ENCODE measurements at regions not wholly inside any gene's neighbourhood (a gene's known extent, or its start where the extent isn't known, plus 50 kb on each side); places are given as distances from the start of the nearest gene placed in this dataset.
"Not testable (repeated sequence)": the region's sequence is repeated elsewhere in the genome, so short reads cannot be mapped to it uniquely, and the experiment has no call there.

- TF ChIP-seq, protein P1, sequence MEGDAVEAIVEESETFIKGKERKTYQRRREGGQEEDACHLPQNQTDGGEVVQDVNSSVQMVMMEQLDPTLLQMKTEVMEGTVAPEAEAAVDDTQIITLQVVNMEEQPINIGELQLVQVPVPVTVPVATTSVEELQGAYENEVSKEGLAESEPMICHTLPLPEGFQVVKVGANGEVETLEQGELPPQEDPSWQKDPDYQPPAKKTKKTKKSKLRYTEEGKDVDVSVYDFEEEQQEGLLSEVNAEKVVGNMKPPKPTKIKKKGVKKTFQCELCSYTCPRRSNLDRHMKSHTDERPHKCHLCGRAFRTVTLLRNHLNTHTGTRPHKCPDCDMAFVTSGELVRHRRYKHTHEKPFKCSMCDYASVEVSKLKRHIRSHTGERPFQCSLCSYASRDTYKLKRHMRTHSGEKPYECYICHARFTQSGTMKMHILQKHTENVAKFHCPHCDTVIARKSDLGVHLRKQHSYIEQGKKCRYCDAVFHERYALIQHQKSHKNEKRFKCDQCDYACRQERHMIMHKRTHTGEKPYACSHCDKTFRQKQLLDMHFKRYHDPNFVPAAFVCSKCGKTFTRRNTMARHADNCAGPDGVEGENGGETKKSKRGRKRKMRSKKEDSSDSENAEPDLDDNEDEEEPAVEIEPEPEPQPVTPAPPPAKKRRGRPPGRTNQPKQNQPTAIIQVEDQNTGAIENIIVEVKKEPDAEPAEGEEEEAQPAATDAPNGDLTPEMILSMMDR (IDR thresholded peaks at IDR 0.05; ENCODE audit: extremely low read depth, low read depth, low read length): no peak
- H3K4me3 ChIP-seq (ENCODE audit: insufficient read depth, low read length): no peak overlapping the region
- H3K36me3 ChIP-seq (ENCODE audit: insufficient read depth, low read length): no peaks in the 10 kb centered on the region
- H3K4me2 ChIP-seq (ENCODE audit: insufficient read depth, low read length): no peak overlapping the region
- H2AFZ ChIP-seq (ENCODE audit: low read length): peak overlapping the region; percentile 57
- H3K27me3 ChIP-seq (ENCODE audit: insufficient read depth, low read length): no peaks in the 10 kb centered on the region
- H3K4me1 ChIP-seq (ENCODE audit: insufficient read depth, low read length): peaks cover 16% of the 10 kb centered on the region
- H3K9me3 ChIP-seq (ENCODE audit: low read depth, low read length): no peaks in the 10 kb centered on the region
- no peak for DNase-seq (ENCODE audit: insufficient read length, low spot score, missing footprints)
- peak overlapping the region; percentile 59 for H3K27ac ChIP-seq (ENCODE audit: low read depth, low read length)
- H4K20me1 ChIP-seq (ENCODE audit: insufficient read depth, low read length): no peaks in the 10 kb centered on the region
- no peaks in the 10 kb centered on the region for H3K79me2 ChIP-seq (ENCODE audit: insufficient read depth, low read length)
Observed at GRCh38 chr7:46058086-46058823, 137.2 kb upstream of the IGFBP3 start.

- H3K36me3 ChIP-seq (ENCODE audit: insufficient read depth, low read length): no peaks in the 10 kb centered on the region
- no peaks in the 10 kb centered on the region for H4K20me1 ChIP-seq (ENCODE audit: insufficient read depth, low read length)
- no peak for DNase-seq (ENCODE audit: insufficient read length, low spot score, missing footprints)
- TF ChIP-seq, protein P1 (IDR thresholded peaks at IDR 0.05; ENCODE audit: extremely low read depth, low read depth, low read length): no peak
- H3K4me1 ChIP-seq (ENCODE audit: insufficient read depth, low read length): peaks cover 16% of the 10 kb centered on the region
- H3K27me3 ChIP-seq (ENCODE audit: insufficient read depth, low read length): no peaks in the 10 kb centered on the region
- H3K27ac ChIP-seq (ENCODE audit: low read depth, low read length): no peak overlapping the region
- H2AFZ ChIP-seq (ENCODE audit: low read length): peak overlapping the region; percentile 6
- H3K4me2 ChIP-seq (ENCODE audit: insufficient read depth, low read length): no peak overlapping the region
- H3K79me2 ChIP-seq (ENCODE audit: insufficient read depth, low read length): no peaks in the 10 kb centered on the region
- H3K9me3 ChIP-seq (ENCODE audit: low read depth, low read length): no peaks in the 10 kb centered on the region
- no peak overlapping the region for H3K4me3 ChIP-seq (ENCODE audit: insufficient read depth, low read length)
Observed at GRCh38 chr7:46054915-46055314, 133.8 kb upstream of the IGFBP3 start.

GRCh38 chr7:46054272-46054671 lies 133.2 kb upstream of the IGFBP3 start:
- H4K20me1 ChIP-seq (ENCODE audit: insufficient read depth, low read length): no peaks in the 10 kb centered on the region
- DNase-seq (ENCODE audit: insufficient read length, low spot score, missing footprints): no peak
- peak overlapping the region; percentile 6 for H2AFZ ChIP-seq (ENCODE audit: low read length)
- no peaks in the 10 kb centered on the region for H3K9me3 ChIP-seq (ENCODE audit: low read depth, low read length)
- H3K27ac ChIP-seq (ENCODE audit: low read depth, low read length): no peak overlapping the region
- no peaks in the 10 kb centered on the region for H3K79me2 ChIP-seq (ENCODE audit: insufficient read depth, low read length)
- H3K27me3 ChIP-seq (ENCODE audit: insufficient read depth, low read length): no peaks in the 10 kb centered on the region
- H3K4me1 ChIP-seq (ENCODE audit: insufficient read depth, low read length): peaks cover 11% of the 10 kb centered on the region
- TF ChIP-seq, protein P1 (IDR thresholded peaks at IDR 0.05; ENCODE audit: extremely low read depth, low read depth, low read length): no peak
- no peak overlapping the region for H3K4me2 ChIP-seq (ENCODE audit: insufficient read depth, low read length)
- no peak overlapping the region for H3K4me3 ChIP-seq (ENCODE audit: insufficient read depth, low read length)
- no peaks in the 10 kb centered on the region for H3K36me3 ChIP-seq (ENCODE audit: insufficient read depth, low read length)

DNA sequence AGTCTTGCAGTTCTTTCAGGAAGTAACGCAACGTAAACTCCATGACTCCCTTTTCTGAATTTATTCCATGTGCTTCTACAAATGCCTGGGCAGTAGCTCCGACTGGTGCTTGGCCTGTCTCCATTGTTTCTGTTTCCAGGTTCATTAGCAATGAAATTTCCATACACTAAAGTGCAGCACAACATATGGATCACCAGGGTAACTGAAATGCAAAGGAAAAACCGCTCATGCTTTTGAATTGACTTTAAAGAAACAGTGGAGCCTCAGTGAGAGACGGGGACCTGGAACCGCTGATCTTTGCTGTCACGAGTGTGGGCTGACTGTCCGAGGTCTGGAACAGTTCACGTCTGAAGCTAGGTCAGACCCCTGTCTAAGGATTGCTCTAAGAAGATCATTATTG lies 126.5 kb upstream of the IGFBP3 start:
- no peak for DNase-seq (ENCODE audit: insufficient read length, low spot score, missing footprints)
- TF ChIP-seq, protein P1 (IDR thresholded peaks at IDR 0.05; ENCODE audit: extremely low read depth, low read depth, low read length): no peak
- Histone ChIP-seq H3K4me2 (ENCODE audit: insufficient read depth, low read length) (no peak overlapping the region), H3K4me1 (ENCODE audit: insufficient read depth, low read length) (no peaks in the 10 kb centered on the region), H3K9me3 (ENCODE audit: low read depth, low read length) (no peaks in the 10 kb centered on the region), H2AFZ (ENCODE audit: low read length) (no peak overlapping the region), H4K20me1 (ENCODE audit: insufficient read depth, low read length) (no peaks in the 10 kb centered on the region), H3K79me2 (ENCODE audit: insufficient read depth, low read length) (no peaks in the 10 kb centered on the region), H3K36me3 (ENCODE audit: insufficient read depth, low read length) (no peaks in the 10 kb centered on the region), H3K27me3 (ENCODE audit: insufficient read depth, low read length) (no peaks in the 10 kb centered on the region), H3K4me3 (ENCODE audit: insufficient read depth, low read length) (no peak overlapping the region), H3K27ac (ENCODE audit: low read depth, low read length) (no peak overlapping the region)

GRCh38 chr7:46043338-46043737 lies 122.3 kb upstream of the IGFBP3 start:
- H3K4me2 ChIP-seq (ENCODE audit: insufficient read depth, low read length); H2AFZ ChIP-seq (ENCODE audit: low read length); H3K27ac ChIP-seq (ENCODE audit: low read depth, low read length); H3K36me3 ChIP-seq (ENCODE audit: insufficient read depth, low read length); DNase-seq (ENCODE audit: insufficient read length, low spot score, missing footprints); H3K79me2 ChIP-seq (ENCODE audit: insufficient read depth, low read length); H3K4me3 ChIP-seq (ENCODE audit: insufficient read depth, low read length); H3K4me1 ChIP-seq (ENCODE audit: insufficient read depth, low read length); H3K9me3 ChIP-seq (ENCODE audit: low read depth, low read length); H4K20me1 ChIP-seq (ENCODE audit: insufficient read depth, low read length); H3K27me3 ChIP-seq (ENCODE audit: insufficient read depth, low read length): not testable (repeated sequence)

- H3K36me3 ChIP-seq (ENCODE audit: insufficient read depth, low read length); H3K9me3 ChIP-seq (ENCODE audit: low read depth, low read length); H2AFZ ChIP-seq (ENCODE audit: low read length); H3K27ac ChIP-seq (ENCODE audit: low read depth, low read length); H3K27me3 ChIP-seq (ENCODE audit: insufficient read depth, low read length); H3K4me3 ChIP-seq (ENCODE audit: insufficient read depth, low read length); H3K79me2 ChIP-seq (ENCODE audit: insufficient read depth, low read length); DNase-seq (ENCODE audit: insufficient read length, low spot score, missing footprints); H4K20me1 ChIP-seq (ENCODE audit: insufficient read depth, low read length); H3K4me1 ChIP-seq (ENCODE audit: insufficient read depth, low read length); H3K4me2 ChIP-seq (ENCODE audit: insufficient read depth, low read length): not testable (repeated sequence)
Observed at GRCh38 chr7:46039813-46040212, 118.7 kb upstream of the IGFBP3 start.

Data from osteoblast (primary cell).